Keratinocyte (primary cell): ENCODE measurements at regions not wholly inside any gene's neighbourhood (a gene's known extent, or its start where the extent isn't known, plus 50 kb on each side); places are given as distances from the start of the nearest gene placed in this dataset.

Source experiments
- EZH2 ChIP-seq: IDR thresholded peaks from one replicate; pipeline ENCODE4 v1.6.1; 2012; ENCODE audit warnings: inconsistent platforms, mild to moderate bottlenecking, low read length, moderate library complexity
- TF ChIP-seq, protein P1 (sequence below), 3 experiments: IDR thresholded peaks in 1 of 3; conservative IDR thresholded peaks in 1 of 3; optimal IDR thresholded peaks in 1 of 3; 2 replicates in 2 of 3; 3 replicates in 1 of 3; pipeline versions ENCODE3 to v1.5.1; 2011; ENCODE audit warnings: low read length in 3 of 3, mild to moderate bottlenecking in 3 of 3, moderate library complexity in 2 of 3, control low read depth in 1 of 3, inconsistent platforms in 1 of 3; ENCODE audit not compliant: insufficient read depth in 2 of 3; ENCODE audit errors: extremely low read depth in 1 of 3

DNA sequence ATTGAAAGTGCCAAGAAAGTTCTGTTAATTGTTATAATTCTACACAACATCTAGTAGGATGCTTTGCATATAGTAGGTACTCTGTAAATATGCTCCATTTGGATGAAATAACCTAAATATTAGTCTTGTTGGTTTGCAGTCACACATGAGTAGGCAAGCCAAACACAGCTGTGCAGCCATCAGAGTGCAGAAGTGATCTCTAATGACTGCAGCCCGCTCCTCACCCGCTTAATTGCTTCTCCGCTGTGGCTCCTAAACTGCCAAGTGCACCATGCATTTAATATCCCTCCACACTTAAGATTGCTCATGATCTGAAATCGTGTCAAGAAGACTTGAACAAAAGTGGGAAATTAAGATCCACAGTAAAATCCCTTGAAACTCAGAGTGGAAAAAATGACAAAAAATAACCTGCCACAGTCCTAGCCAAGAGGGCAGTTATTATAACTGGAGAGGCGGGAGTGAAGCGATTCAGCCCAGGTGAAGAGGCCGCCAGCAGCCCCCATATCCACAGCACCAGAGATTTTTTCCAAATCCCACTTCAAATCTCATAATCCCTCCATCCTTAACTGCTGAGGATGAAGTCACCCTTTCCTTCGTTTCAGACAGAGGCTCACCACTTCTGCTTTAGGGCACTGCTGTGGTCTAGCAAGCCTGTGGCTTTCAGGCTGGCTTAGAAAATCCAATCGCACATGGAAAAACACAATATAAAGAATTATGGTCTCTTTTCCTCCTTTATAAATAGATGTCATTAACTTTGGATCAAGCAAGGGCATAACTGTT is 69.5 kb downstream of the TMEM30B start:
- TF ChIP-seq, protein P1, sequence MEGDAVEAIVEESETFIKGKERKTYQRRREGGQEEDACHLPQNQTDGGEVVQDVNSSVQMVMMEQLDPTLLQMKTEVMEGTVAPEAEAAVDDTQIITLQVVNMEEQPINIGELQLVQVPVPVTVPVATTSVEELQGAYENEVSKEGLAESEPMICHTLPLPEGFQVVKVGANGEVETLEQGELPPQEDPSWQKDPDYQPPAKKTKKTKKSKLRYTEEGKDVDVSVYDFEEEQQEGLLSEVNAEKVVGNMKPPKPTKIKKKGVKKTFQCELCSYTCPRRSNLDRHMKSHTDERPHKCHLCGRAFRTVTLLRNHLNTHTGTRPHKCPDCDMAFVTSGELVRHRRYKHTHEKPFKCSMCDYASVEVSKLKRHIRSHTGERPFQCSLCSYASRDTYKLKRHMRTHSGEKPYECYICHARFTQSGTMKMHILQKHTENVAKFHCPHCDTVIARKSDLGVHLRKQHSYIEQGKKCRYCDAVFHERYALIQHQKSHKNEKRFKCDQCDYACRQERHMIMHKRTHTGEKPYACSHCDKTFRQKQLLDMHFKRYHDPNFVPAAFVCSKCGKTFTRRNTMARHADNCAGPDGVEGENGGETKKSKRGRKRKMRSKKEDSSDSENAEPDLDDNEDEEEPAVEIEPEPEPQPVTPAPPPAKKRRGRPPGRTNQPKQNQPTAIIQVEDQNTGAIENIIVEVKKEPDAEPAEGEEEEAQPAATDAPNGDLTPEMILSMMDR (optimal IDR thresholded peaks at IDR 0.05 in 1 of 3, IDR thresholded peaks at IDR 0.05 in 1 of 3, conservative IDR thresholded peaks at IDR 0.05 in 1 of 3; ENCODE audit: extremely low read depth in 1 of 3, insufficient read depth in 2 of 3, low read length in 3 of 3): no peak
- no peak for TF ChIP-seq EZH2
